Calu3 (cell line): ENCODE measurements at regions not wholly inside any gene's neighbourhood (a gene's known extent, or its start where the extent isn't known, plus 50 kb on each side); places are given as distances from the start of the nearest gene placed in this dataset.

Experiments used
- BruUV-seq: library from RNA; stranded (reverse); fragments of 400-500 nt; replicated peaks from 2 replicates; lab custom pipeline; 2021; lab: Mats Ljungman, UMichigan
- CTCF ChIA-PET: fragments of 300-600 bp; sonication (Branson Sonifier 250); formaldehyde crosslinking; loops from one replicate; lab custom pipeline; 2022; ENCODE audit warnings: antibody characterized with exemption; lab: Charles Lee
- DNase-seq: peaks from one replicate; pipeline ENCODE4 v3.0.0; 2022
- H3K27ac Mint-ChIP-seq: one replicate; pipeline ENCODE4 v1.8.0; 2022; ENCODE audit warnings: mixed read lengths; ENCODE audit not compliant: unreplicated experiment
- H3K27me3 Mint-ChIP-seq: one replicate; pipeline ENCODE4 v1.8.0; 2022; ENCODE audit warnings: mixed read lengths; ENCODE audit not compliant: unreplicated experiment
- H3K36me3 Mint-ChIP-seq: one replicate; pipeline ENCODE4 v1.8.0; 2022; ENCODE audit warnings: mild to moderate bottlenecking, moderate library complexity, mixed read lengths; ENCODE audit not compliant: insufficient read depth, unreplicated experiment
- H3K4me1 Mint-ChIP-seq: one replicate; pipeline ENCODE4 v1.8.0; 2022; ENCODE audit warnings: mild to moderate bottlenecking, low read depth, mixed read lengths; ENCODE audit not compliant: unreplicated experiment
- H3K4me3 Mint-ChIP-seq: one replicate; pipeline ENCODE4 v1.8.0; 2022; ENCODE audit warnings: mild to moderate bottlenecking, low read depth, moderate library complexity, mixed read lengths; ENCODE audit not compliant: unreplicated experiment
- H3K9me3 Mint-ChIP-seq: one replicate; pipeline ENCODE4 v1.8.0; 2022; ENCODE audit warnings: low read depth, mixed read lengths; ENCODE audit not compliant: unreplicated experiment
- intact Hi-C: fragments of 100-400 bp; cut with micrococcal nuclease; formaldehyde crosslinking; loops from one replicate; pipeline ENCODE4 v1.10.0; 2022; ENCODE audit not compliant: unreplicated experiment
- TF ChIP-seq, protein P1 (sequence below): fragments of 200-600 bp; IDR thresholded peaks from one replicate; pipeline ENCODE4 v1.8.0; 2022; ENCODE audit warnings: antibody characterized with exemption; ENCODE audit not compliant: unreplicated experiment

GRCh38 chr3:27878014-27878383 is 155.9 kb upstream of the EOMES start:
- H3K27me3 Mint-ChIP-seq, result peaks cover 9% of the 10 kb centered on the region
- H3K36me3 Mint-ChIP-seq, result no peaks in the 10 kb centered on the region
- H3K27ac Mint-ChIP-seq, result no peak overlapping the region
- no peaks in the 10 kb centered on the region for H3K4me1 Mint-ChIP-seq
- H3K4me3 Mint-ChIP-seq, result no peak overlapping the region
- CTCF ChIA-PET, result no interaction called here
- H3K9me3 Mint-ChIP-seq, result no peaks in the 10 kb centered on the region
- BruUV-seq, result no TSS peak
- TF ChIP-seq, protein P1, sequence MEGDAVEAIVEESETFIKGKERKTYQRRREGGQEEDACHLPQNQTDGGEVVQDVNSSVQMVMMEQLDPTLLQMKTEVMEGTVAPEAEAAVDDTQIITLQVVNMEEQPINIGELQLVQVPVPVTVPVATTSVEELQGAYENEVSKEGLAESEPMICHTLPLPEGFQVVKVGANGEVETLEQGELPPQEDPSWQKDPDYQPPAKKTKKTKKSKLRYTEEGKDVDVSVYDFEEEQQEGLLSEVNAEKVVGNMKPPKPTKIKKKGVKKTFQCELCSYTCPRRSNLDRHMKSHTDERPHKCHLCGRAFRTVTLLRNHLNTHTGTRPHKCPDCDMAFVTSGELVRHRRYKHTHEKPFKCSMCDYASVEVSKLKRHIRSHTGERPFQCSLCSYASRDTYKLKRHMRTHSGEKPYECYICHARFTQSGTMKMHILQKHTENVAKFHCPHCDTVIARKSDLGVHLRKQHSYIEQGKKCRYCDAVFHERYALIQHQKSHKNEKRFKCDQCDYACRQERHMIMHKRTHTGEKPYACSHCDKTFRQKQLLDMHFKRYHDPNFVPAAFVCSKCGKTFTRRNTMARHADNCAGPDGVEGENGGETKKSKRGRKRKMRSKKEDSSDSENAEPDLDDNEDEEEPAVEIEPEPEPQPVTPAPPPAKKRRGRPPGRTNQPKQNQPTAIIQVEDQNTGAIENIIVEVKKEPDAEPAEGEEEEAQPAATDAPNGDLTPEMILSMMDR, result no peak
- no peak for DNase-seq
- intact Hi-C loops, result no loop called here

DNA sequence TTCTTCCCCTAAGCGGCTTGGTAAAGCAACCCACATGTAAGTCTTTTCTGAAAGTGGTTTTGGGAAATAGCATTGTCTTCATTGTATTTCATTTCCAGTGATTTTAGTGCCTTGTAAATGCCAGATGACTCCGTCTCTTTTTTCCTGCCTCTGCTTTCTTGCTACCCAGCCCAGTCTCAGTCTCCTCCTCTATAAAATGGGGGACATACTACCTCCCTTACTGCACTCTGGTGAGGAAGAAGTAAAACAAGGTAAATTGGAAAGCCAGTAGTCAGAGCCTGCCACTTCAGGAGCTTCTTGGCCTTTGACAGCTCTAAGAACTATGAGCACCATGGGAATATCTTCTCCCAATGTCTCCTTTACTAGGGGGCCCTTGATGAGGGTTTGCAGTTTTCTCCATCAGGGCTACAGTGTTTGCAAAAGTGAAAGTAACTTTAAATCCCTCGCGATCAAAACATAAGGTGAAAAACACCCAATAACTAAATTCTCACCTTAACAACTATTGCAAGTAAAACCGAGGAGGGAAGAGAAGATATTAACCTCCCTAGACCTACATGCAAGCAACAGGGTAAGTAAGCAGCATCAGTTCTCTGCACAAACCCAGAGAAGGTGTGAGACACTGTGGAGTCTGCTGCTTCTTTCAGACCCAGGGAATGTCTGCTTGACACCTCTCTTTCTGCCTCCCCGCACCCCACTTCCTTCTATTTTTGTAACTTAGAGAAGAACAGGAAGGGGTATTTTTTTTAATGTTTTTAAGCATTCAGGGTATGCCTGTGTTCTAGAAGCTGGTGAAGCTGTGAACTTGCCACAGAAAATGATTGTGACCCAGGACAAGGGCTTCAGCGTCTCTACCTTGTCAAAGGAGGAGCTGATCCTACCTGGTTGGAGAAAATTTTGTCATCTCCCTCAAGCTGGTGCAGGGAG is 159.1 kb upstream of the EOMES start:
- DNase-seq, result no peak
- CTCF ChIA-PET, result no interaction called here
- intact Hi-C loops, result no loop called here
- Mint-ChIP-seq H3K27ac (no peak overlapping the region), H3K9me3 (no peaks in the 10 kb centered on the region), H3K36me3 (no peaks in the 10 kb centered on the region), H3K4me1 (no peaks in the 10 kb centered on the region), H3K4me3 (no peak overlapping the region), H3K27me3 (peaks cover 2% of the 10 kb centered on the region)
- TF ChIP-seq, protein P1, result no peak
- BruUV-seq, result no TSS peak

DNA sequence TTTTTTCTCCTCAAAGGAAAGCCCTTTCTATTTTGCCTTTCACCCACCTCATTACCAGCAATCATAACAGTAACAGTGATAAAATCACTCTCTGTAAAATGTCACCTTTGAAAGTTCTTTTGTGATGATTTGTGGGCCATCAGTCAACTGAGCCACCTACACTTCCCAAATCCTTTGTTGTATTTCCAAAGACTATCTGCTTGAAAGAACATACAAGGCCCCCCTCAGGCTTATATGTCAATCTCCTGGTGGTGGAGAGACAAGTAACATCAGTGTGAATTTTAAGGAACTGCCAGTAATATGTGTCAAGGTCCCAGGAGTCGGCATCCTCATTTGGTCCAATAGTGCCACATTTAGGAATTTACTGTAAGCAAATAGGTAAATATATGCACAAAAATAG is 161.1 kb upstream of the EOMES start:
- intact Hi-C loops, result no loop called here
- no TSS peak for BruUV-seq

GRCh38 chr3:27885641-27886040 is 163.5 kb upstream of the EOMES start:
- Mint-ChIP-seq H3K27ac (no peak overlapping the region), H3K36me3 (no peaks in the 10 kb centered on the region), H3K4me1 (no peaks in the 10 kb centered on the region), H3K27me3 (peaks cover 36% of the 10 kb centered on the region), H3K9me3 (no peaks in the 10 kb centered on the region), H3K4me3 (no peak overlapping the region)
- BruUV-seq, result no TSS peak
- intact Hi-C loops, result no loop called here
- TF ChIP-seq, protein P1, result no peak
- CTCF ChIA-PET, result no interaction called here
- no peak for DNase-seq

More for the DNA sequence above, 161.1 kb upstream of the EOMES start:
- Mint-ChIP-seq H3K4me3 (no peak overlapping the region), H3K27ac (no peak overlapping the region), H3K9me3 (no peaks in the 10 kb centered on the region), H3K27me3 (peaks cover 18% of the 10 kb centered on the region), H3K36me3 (no peaks in the 10 kb centered on the region), H3K4me1 (no peaks in the 10 kb centered on the region)
- CTCF ChIA-PET, result no interaction called here
- TF ChIP-seq, protein P1, result no peak
- no peak for DNase-seq
